HG03097 (cell line): ENCODE measurements at regions not wholly inside any gene's neighbourhood (a gene's known extent, or its start where the extent isn't known, plus 50 kb on each side); places are given as distances from the start of the nearest gene placed in this dataset.

Experiments
- ATAC-seq: cut with Tn5 transposase; IDR thresholded peaks from one replicate; pipeline ENCODE4 v1.9.1; 2021; ENCODE audit not compliant: unreplicated experiment, low FRiP score

DNA sequence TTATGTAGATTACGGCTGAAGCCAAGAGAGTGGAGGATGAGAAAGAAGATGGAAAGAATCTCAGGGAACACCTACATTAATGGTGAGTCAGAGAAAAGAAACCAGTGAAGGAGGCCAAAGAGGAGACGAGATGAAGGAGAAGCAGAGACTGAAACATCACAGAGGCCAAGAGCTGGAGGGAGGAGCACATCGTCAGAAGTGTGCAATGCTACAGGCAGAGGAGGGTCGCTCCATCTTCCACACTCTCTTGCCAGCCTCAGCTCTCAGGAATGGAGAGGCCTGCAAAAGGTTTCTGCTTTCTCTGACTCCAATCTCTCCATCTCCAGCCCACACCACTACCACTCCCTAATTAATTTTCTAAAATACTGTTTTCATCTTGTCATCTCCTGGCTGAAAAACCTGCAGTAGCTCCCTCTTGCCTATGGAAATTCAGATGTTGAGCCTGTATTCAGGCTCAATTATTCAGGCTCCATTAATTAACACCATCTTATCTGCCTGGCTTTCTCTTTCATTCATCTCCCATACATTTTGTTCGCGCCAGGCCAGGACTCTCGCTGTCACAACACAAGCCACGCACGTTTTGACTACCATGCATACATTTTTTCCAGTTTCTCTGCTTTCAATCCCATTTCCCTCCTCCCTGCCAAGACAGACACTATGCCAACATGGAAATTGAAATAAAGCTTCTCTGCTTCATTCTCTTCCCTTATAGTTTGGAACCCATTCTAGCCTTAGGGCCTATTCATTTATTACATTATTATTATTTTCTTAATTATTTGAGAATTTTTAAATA is 165.8 kb downstream of the INHBA start:
- ATAC-seq: no peak

DNA sequence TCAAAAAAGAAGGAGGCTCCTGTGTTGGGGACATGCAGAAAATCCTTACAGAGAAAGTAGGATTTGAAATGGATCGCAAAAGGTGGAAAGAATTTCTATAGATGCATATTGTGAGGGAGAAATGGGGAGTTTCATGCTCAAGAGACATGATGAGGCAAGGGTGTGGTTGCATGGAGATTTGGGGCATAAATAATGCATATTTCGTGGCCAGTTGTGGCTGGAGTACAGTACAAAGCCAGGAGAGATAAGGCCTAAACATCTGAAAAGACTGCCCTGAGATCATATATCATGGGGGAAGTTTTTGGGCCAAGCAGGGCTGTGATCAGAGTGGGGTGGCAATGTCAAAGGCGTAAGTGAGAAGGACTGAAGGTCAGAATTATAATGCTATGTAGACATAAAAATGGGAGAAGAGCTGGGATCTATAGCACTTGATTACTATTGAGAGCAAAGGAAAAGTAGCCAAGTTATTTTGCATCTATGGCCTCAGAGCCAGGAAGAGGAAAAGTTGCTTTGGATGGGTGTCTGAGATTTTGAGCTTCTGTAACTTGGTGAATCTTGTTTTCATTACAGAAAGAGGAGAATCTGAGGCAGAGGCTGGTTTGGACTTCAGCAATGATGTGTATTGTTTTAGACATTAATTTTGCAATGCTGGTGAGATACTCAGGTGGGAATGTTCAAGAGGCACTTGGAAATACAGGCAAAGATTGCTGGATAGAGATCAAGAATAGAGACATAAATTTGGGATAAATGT is 166.6 kb downstream of the INHBA start:
- ATAC-seq: no peak

DNA sequence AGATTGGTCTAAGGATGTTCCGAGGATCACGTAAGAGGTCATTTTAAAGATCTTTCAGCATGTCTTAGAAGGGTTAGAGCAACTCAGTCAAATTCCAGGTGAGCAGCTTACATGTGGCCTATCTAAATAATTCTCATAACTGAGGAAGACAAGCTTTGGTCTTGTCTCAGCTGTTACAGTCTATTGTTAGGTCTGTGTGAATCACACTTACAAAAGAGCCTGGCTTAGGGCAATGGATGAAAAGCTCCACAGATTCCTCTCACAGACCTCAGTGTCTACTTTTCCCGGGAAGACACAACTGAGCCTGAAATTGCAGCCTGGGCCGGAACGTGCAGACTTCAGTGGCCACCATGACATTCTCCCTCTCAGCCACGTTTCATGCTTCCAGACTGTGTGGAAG is 173.1 kb downstream of the INHBA start:
- no peak for ATAC-seq

DNA sequence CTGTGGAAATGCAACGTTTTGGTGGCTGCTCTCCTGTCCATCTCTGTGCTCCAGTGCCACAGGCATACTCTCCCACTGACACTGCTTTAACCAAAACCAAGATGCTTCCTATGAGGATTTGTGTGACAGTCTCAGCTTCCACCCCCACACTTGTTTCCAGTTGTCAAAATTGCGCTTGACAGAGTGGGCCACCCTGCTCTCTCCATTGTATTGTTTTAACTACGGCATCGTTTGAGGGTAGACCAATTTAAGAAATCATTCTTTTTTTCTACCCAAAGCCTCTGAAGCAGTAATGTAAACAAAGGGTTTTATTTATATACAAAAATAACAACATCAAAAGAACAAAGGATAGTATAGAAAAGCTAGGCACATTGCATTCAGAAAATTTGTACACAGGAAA is 178.0 kb downstream of the INHBA start:
- no peak for ATAC-seq

DNA sequence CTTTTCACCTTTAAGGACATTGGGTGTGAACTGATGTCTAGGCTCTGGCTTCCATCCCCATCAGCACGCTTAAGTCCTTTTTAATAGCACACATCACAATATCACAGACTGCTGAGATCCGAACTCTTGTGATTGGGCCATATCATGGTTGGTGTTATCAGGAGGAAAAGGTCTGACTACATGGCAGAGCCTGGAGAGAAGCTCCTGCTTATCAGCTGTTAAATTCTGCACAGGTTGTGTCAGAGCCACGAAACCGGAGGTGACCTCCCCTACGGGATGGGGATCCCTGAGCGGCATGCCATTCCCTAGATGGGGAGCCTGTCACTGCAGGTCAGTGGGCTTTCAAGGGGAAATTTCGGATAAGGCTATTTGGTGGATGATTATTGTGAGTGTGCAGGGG is 182.4 kb downstream of the INHBA start:
- no peak for ATAC-seq

DNA sequence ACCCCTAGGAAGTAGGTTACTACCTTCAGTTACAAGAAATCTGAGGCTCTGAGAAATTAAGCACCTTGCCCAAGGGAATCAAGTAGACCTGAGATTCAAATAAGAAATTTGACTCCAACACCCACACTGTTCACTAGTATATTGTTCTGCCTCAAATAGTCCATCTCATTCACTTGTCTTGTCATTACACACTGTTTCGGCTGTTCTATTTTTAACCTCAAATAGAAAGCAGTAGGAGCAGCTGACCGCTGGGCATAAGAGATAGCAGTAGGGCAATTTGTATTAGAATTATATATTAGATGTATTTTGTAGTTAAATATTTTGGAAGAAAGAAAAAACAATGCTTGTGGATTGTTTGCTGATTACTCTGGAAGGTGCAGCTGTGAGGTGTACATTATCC is 185.1 kb downstream of the INHBA start:
- ATAC-seq: no peak

DNA sequence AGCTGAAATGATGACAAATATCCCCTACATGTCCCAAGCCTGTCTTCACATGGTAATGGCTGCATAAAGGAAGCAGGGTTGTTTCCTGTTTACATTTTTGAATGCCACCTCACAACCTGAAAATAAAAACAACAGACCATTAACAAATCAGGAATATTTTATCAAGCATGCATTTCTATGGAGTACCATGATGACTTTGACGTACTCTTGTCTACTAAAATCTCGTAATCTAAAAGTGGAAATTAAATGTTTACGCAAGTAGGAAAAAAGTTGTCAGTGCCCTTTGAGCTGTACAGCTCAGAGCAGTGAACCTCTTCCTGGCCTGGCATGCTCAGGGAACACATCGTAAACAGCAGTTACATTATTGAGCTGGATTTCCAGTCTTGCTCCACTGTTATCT is 194.1 kb downstream of the INHBA start:
- no peak for ATAC-seq

DNA sequence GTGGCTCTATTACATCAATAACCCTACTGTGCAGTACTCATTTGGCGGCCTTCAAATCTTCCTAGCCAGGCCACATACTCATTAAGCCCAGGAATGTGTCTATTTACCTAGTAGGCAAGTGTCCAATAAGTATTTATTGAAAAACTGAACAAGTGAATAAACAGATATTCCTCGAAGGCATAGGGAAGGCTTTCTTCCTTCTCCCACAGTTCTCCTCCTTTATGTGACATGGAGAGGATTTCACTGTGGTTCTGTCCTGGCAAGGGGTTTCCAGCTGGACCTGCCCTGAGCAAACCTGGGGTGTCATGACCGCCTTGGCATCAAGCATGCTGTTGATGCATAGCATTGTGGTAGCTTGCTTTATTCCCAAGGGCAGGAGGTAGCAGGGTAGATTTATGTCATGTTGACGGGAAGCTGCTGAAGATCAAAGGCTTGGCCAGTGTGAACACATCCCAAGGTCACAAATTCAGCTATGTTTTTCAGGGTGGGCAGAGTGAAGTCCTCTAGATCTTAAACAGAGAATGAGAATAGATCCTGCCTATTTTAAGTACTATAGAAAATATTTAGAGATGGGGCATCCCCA is 195.1 kb downstream of the INHBA start:
- ATAC-seq: no peak

DNA sequence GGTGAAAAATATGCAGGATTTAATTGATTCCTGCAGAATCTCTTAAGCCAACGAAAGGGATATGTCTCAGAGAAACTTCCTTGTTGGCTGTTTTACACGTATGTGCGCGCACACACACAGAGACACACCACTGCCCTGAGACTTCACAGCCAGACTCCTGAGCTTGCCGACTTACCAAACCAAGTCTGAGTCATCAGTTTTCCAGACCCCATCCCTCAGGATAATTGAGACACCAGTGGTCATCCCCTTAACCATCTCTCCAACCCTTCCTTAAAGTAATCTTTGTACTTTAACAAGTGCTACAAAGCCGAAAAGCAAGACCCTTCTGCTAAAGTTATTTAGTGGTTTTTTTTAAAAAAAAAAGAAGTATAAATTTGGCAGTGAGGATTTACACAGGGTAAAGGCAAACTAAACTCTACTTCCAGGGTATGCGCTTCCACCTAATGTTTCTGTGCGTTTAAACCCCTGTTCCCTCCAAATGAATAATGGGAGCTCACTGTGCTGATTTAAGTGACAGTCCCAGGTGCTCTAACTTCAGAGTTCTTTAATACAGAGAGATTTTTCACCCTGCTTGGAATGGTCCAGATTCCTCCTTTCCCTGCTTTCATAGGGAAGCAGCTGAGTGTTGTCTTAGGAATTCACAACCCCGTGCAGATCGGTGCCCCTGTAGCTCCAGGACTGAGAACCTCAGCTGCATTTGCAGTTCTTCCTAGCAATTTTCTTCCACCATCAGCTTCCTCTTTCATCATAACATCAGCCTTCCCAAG is 198.5 kb downstream of the INHBA start:
- ATAC-seq: no peak

DNA sequence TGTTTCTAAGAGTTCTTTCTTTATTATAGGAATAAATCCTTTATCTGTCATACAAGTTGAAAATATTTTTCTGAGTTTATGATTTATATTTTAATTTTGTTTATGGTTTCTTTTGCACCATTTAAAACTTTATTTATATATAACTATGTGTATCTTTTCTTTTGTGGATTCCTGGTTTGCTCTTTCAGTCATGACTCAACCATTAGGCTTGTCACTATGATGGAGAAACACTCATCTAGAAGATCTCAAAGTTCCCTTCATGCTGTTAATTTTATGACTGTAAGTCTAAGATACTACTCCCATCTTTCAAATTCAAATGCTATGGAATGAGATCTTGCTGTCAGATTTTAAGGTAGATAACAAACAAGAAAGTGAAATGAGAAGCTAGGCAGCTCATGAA is 199.5 kb downstream of the INHBA start:
- ATAC-seq: no peak

DNA sequence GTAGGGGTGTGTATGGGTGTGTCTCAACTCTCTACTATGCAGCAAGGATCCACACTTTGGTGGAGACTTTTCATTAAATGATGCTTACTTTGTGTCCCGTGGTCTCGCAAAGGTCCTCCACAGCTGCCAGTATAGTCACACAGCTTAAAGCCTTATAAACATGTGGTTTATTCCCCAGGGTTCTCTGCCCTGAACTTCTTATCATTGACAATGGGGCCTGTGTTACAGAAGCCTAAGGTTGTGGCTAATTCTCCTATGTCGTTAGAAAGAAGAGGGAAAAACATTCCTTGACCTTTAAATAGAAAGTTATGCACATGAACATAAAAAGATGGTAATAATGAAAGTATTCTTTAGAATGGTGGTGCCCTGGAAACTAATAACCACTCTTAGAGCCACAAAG is 201.4 kb downstream of the INHBA start:
- ATAC-seq: no peak

DNA sequence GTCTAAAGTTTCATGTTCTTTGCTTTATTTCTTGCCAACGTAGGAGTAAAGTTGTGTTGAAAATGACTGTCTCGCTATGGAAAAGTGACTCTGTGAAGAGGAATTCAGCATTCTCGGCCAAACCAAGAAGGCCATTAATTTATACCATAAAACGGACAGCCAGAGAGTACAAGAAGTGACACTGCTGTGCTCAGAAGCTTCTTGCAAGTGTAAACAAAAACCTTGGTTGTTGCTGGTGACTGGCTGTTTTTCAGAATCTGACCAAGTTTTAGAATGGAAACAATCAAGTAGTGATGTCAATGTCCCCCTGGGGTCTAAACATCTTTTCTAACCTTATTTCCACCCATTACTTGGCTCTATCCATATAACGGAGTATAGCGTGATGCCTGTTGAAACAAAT is 201.9 kb downstream of the INHBA start:
- ATAC-seq: no peak

DNA sequence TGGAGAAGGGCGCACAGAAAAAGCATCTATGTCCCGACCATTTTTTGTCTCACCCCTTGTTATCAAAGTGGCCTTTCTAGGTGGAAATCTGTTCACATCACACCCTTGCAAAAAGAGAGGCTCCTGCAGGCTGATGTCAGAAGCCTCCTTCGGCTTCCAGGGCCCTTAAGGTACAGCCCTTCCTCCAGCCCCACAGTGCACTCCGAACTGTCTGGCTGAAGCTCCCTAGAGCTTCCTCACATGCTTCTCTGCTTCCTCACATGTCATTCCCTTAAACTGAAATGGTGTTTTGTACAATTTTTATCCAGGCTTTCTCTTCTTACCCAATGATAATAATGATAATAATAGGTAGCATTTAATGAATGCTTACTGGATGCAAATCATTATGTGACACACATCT is 210.3 kb downstream of the INHBA start:
- no peak for ATAC-seq

DNA sequence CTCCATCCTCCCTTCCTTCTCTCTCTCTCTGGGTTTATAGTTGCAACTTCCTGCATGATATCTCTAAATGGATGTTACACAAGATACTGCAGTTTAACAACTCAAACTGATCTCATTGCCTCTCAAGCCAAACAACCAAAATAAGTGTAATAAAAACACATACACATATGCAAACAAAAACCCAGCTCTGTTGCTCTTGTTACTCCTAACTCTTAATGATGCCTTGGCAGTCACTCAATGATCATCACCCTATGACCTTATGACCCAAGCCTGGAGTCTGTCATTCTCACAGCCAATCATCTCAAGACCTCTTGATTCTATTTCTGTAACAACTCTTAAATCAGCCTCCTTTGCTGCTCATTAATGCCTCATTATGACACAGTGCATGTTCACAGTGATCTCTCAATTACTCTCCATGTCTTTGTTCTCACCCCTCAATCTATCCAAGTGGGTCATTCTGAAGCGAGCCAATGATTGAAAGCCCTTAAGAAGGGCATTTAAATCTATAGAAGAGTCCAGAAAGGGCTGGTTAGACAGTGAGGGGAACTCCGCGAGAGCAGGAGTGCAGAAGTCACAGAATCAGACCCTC is 210.9 kb downstream of the INHBA start:
- ATAC-seq: no peak

DNA sequence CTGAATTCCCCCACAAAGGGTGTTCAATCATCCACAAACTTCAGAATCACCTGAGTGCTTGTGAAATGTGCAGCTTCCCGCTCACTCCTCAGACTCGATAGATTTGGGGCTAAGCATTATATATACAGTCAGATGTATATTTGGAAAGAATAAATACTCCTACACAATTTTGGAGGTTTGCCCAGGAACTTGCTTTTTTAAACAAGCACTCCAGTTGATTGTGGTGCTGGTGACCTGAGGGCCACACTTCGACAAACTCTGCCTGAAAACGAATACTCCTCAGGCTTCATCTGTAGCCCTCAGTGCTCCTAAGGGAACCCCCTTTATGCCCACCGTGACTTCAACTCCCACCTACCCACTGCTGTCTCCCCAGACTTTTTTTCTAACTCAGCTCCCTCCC is 211.6 kb downstream of the INHBA start:
- no peak for ATAC-seq

DNA sequence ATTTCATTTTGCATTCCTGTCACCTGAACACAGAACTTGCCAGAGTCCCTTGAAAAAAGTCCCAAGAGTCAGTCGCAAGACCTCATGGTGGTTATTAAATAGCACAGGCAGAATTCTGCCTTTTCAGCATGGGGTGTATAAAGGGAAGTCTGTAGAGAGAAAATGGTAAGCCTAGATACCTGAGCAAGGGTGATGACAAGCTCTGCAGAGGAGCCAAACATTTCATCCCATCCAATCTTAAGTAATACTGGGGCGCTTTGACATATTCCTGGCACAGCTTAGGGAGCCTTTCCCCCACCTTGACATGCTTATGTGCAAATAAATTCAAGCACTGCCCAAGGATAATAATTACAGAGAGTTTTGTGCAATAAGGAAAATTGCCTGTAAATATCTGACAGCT is 213.0 kb downstream of the INHBA start:
- ATAC-seq: no peak

DNA sequence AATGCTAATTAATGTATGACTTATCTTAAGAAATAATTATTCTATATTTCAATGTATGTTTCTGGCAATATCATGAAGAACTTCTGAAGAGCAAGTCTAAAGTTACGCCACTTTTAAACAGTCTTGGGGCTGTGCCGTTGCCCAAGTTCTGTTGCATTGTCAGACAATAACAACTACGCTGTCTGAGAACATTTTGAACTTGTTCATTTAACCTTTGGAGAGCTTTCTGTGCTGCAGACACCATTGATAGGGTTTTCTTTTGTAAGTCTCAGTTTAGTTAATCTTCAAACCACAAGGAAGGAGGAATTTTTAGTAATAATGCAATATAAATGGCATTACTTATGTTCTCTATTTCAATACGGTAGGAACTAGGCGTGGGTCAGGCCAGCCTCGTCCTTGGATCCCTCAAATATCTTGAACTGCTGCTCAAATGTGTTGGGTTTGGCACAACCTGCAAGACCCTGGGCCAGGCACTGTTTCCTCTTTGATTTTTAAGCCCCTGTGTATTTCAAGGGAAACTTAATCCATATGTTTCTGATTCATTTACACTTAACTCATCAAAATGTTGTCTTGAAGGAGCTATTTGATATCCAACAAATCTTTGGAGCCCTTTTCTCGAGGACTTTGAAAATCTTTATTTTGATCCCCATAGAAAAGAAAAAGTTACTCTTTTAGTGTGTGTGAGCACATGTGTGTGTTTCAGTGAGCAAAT is 215.5 kb downstream of the INHBA start:
- ATAC-seq: no peak

DNA sequence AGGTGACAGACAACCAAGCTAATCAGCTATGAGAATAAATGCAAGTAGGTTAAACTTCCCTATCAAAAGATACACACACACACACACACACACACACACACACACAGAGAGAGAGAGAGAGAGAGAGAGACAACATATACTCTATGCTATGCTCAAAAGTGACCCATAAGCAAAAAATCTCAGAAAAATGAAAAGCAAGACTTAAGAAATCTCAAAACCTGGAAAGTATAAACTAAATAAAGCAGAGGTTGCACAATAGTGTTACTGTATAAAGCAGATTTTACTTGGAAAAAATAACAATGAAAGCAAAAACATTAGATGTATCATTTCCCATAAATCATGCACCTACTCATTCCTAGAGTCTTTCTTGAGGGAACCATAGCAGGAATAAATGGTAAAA is 221.5 kb downstream of the INHBA start:
- ATAC-seq: no peak

DNA sequence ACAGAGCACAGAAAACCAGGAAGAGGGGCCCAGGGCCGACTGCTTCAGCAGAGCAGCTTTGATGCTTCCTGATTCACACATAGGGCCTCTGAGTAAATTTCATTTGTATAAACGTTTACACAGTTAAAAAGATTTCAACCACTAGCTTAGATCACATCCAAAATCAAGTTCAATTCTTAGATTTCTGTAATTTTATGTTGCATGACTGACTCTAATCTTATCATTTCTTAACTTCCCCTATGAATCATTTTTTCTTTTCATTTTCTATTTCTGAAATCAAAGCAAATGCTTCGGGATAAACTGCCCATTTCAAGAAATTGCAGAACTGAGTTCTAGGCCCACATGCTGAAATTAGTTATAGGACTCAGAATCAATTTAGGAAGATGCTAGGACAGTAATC is 224.7 kb downstream of the INHBA start:
- ATAC-seq: no peak

DNA sequence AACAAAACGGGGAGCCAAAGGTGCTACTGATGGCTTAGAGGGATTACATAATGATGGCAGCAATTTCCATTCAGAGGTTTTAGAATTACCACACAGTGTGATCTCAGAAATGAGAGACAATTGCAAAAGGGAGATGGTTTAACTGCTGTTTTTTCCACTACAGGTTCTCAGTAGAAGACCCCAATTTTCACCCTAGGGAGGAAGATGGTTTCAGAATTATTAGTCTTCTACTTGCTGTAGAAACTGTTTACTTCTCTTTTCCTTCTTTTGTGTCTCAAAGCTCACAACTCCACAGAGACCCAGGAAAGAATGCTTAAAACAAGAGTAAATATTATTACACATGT is 226.5 kb downstream of the INHBA start:
- no peak for ATAC-seq
